H9 (cell line): ENCODE measurements at regions not wholly inside any gene's neighbourhood (a gene's known extent, or its start where the extent isn't known, plus 50 kb on each side); places are given as distances from the start of the nearest gene placed in this dataset.

Source experiments
- DNase-seq: peaks from one replicate; pipeline ENCODE4 v3.0.0-alpha.2; 2017
- H2AFZ ChIP-seq: one replicate; pipeline ENCODE4 v1.6.1; 2013; ENCODE audit warnings: mild to moderate bottlenecking, low read length, control low read depth, moderate library complexity
- H2AK5ac ChIP-seq: 2 replicates; pipeline ENCODE4 v1.6.1; 2013; ENCODE audit warnings: low read length, control low read depth, mixed read lengths; ENCODE audit not compliant: insufficient read length
- H2BK120ac ChIP-seq: one replicate; pipeline ENCODE4 v1.6.1; 2013; ENCODE audit warnings: low read depth, mild to moderate bottlenecking, low read length, control low read depth, inconsistent platforms; ENCODE audit not compliant: poor library complexity, severe bottlenecking
- H2BK12ac ChIP-seq: 2 replicates; pipeline ENCODE4 v1.6.1; 2013; ENCODE audit warnings: low read length, control low read depth, mixed read lengths, low read depth; ENCODE audit not compliant: insufficient read length
- H2BK15ac ChIP-seq: 2 replicates; pipeline ENCODE4 v1.6.1; 2013; ENCODE audit warnings: low read depth, low read length, control low read depth
- H2BK20ac ChIP-seq: one replicate; pipeline ENCODE4 v1.6.1; 2013; ENCODE audit warnings: low read depth, mild to moderate bottlenecking, low read length, control low read depth, inconsistent platforms; ENCODE audit not compliant: poor library complexity, severe bottlenecking
- H2BK5ac ChIP-seq: 2 replicates; pipeline ENCODE4 v1.6.1; 2013; ENCODE audit warnings: low read length, control low read depth, mixed read lengths; ENCODE audit not compliant: insufficient read length
- H3K14ac ChIP-seq: 2 replicates; pipeline ENCODE4 v1.6.1; 2013; ENCODE audit warnings: low read length, control low read depth; ENCODE audit not compliant: insufficient read depth
- H3K18ac ChIP-seq: 2 replicates; pipeline ENCODE4 v1.6.1; 2013; ENCODE audit warnings: low read depth, mild to moderate bottlenecking, mixed read lengths, low read length, control low read depth; ENCODE audit not compliant: insufficient read length
- H3K23ac ChIP-seq: 2 replicates; pipeline ENCODE4 v1.6.1; 2013; ENCODE audit warnings: low read length, control low read depth, mixed read lengths, low read depth; ENCODE audit not compliant: insufficient read length
- H3K23me2 ChIP-seq: 2 replicates; pipeline ENCODE4 v1.6.1; 2013; ENCODE audit warnings: low read depth, mild to moderate bottlenecking, mixed read lengths, low read length, control low read depth; ENCODE audit not compliant: insufficient read length, poor library complexity, severe bottlenecking
- H3K27ac ChIP-seq: 2 replicates; pipeline ENCODE4 v1.5.1; 2013; ENCODE audit warnings: low read length, control low read depth, mixed read lengths, low read depth; ENCODE audit not compliant: insufficient read length
- H3K27me3 ChIP-seq: 2 replicates; pipeline ENCODE4 v1.6.1; 2013; ENCODE audit warnings: low read length, control low read depth, inconsistent platforms; ENCODE audit not compliant: insufficient read depth
- H3K4ac ChIP-seq: 2 replicates; pipeline ENCODE4 v1.6.1; 2013; ENCODE audit warnings: low read depth, mild to moderate bottlenecking, control low read depth, inconsistent platforms, low read length, moderate library complexity
- H3K4me1 ChIP-seq: 2 replicates; pipeline ENCODE4 v1.6.1; 2013; ENCODE audit warnings: low read length, control low read depth, inconsistent platforms; ENCODE audit not compliant: insufficient read depth
- H3K4me2 ChIP-seq: 2 replicates; pipeline ENCODE4 v1.6.1; 2013; ENCODE audit warnings: low read length, control low read depth, mixed read lengths; ENCODE audit not compliant: insufficient read length, insufficient read depth
- H3K56ac ChIP-seq: 2 replicates; pipeline ENCODE4 v1.6.1; 2013; ENCODE audit warnings: low read depth, mild to moderate bottlenecking, mixed read lengths, low read length, control low read depth; ENCODE audit not compliant: insufficient read length
- H3K79me1 ChIP-seq: 2 replicates; pipeline ENCODE4 v1.6.1; 2013; ENCODE audit warnings: low read depth, mild to moderate bottlenecking, moderate library complexity, low read length, control low read depth, inconsistent platforms; ENCODE audit not compliant: insufficient read depth, poor library complexity, severe bottlenecking
- H3K79me2 ChIP-seq: 2 replicates; pipeline ENCODE4 v1.6.1; 2013; ENCODE audit warnings: low read length, control low read depth, inconsistent platforms; ENCODE audit not compliant: insufficient read depth
- H3K9ac ChIP-seq: 2 replicates; pipeline ENCODE4 v1.6.1; 2013; ENCODE audit warnings: low read length, control low read depth, mixed read lengths; ENCODE audit not compliant: insufficient read length; ENCODE audit errors: extremely low read depth
- H3K9me3 ChIP-seq: one replicate; pipeline ENCODE4 v1.6.1; 2013; ENCODE audit warnings: low read depth, low read length, inconsistent platforms; ENCODE audit not compliant: control insufficient read depth
- H3T11ph ChIP-seq: one replicate; pipeline ENCODE4 v1.6.1; 2013; ENCODE audit warnings: mild to moderate bottlenecking, low read length, control low read depth, inconsistent platforms
- H4K20me1 ChIP-seq: one replicate; pipeline ENCODE4 v1.6.1; 2013; ENCODE audit not compliant: control insufficient read depth, insufficient read length, insufficient read depth
- H4K5ac ChIP-seq: 2 replicates; pipeline ENCODE4 v1.6.1; 2013; ENCODE audit warnings: low read depth, mild to moderate bottlenecking, mixed read lengths, low read length, control low read depth; ENCODE audit not compliant: insufficient read length
- H4K8ac ChIP-seq: replicated peaks from 2 replicates; pipeline ENCODE4 v1.6.1; 2013; ENCODE audit warnings: low read length, control low read depth, mixed read lengths, low read depth; ENCODE audit not compliant: insufficient read length
- H4K91ac ChIP-seq: 2 replicates; pipeline ENCODE4 v1.6.1; 2013; ENCODE audit warnings: low read depth, mild to moderate bottlenecking, moderate library complexity, mixed read lengths, low read length, control low read depth; ENCODE audit not compliant: insufficient read length
- H3K27ac Mint-ChIP-seq, 3 experiments: 2 replicates in 2 of 3; 3 replicates in 1 of 3; pipeline ENCODE4 v1.8.0; 2020 to 2021; ENCODE audit warnings: mixed read lengths in 3 of 3, mild to moderate bottlenecking in 1 of 3, moderate library complexity in 1 of 3
- H3K27me3 Mint-ChIP-seq: 2 replicates; pipeline ENCODE4 v1.8.0; 2021; ENCODE audit warnings: low read depth, mild to moderate bottlenecking, moderate library complexity, mixed read lengths
- H3K36me3 Mint-ChIP-seq, 3 experiments: 2 replicates in 2 of 3; 3 replicates in 1 of 3; pipeline ENCODE4 v1.8.0; 2020 to 2021; ENCODE audit warnings: low read depth in 3 of 3, mixed read lengths in 3 of 3; ENCODE audit not compliant: insufficient read depth in 1 of 3
- H3K4me1 Mint-ChIP-seq, 2 experiments: 2 replicates each; pipeline ENCODE4 v1.8.0; 2020; ENCODE audit warnings: mixed read lengths in 2 of 2
- H3K4me3 Mint-ChIP-seq, 2 experiments: 2 replicates in 1 of 2; 3 replicates in 1 of 2; pipeline ENCODE4 v1.8.0; 2020 to 2021; ENCODE audit warnings: mild to moderate bottlenecking in 2 of 2, mixed read lengths in 2 of 2, moderate library complexity in 1 of 2
- H3K9me3 Mint-ChIP-seq, 2 experiments: 2 replicates in 1 of 2; 3 replicates in 1 of 2; pipeline ENCODE4 v1.8.0; 2020; ENCODE audit warnings: mild to moderate bottlenecking in 2 of 2, mixed read lengths in 2 of 2, moderate library complexity in 1 of 2
- CTCF ChIP-seq: fragments of 200-600 bp; sonication (generic); conservative IDR thresholded peaks from 3 replicates; pipeline ENCODE4 v1.8.0; 2021; ENCODE audit warnings: antibody characterized with exemption, mild to moderate bottlenecking
- WGBS: extraction: QIAGEN DNeasy Blood & Tissue Kit; methylation state at CpG from one replicate; pipeline ENCODE4 v1.1.7; 2013; ENCODE audit warnings: missing lambda C conversion rate, low lambda C conversion rate, mixed read lengths; ENCODE audit not compliant: insufficient read length; ENCODE audit errors: extremely low coverage; 5-methylcytosine and 5-hydroxymethylcytosine counted together

- Histone ChIP-seq H2BK12ac (no peak overlapping the region), H4K5ac (no peak overlapping the region), H2BK5ac (no peak overlapping the region), H3K79me1 (no peaks in the 10 kb centered on the region), H3T11ph (no peak overlapping the region), H3K4me1 (peaks cover 6% of the 10 kb centered on the region), H2BK15ac (no peak overlapping the region), H3K27me3 (no peaks in the 10 kb centered on the region), H3K4ac (no peak overlapping the region), H3K18ac (no peak overlapping the region), H3K9me3 (no peaks in the 10 kb centered on the region), H3K4me2 (no peak overlapping the region), H2BK120ac (no peak overlapping the region), H2AFZ (no peak overlapping the region), H3K23me2 (no peaks in the 10 kb centered on the region), H3K14ac (no peak overlapping the region), H4K91ac (no peak overlapping the region), H3K23ac (no peak overlapping the region), H4K8ac (no peak overlapping the region), H3K79me2 (no peaks in the 10 kb centered on the region), H3K27ac (no peak overlapping the region), H2AK5ac (no peak overlapping the region), H3K56ac (no peak overlapping the region), H2BK20ac (no peak overlapping the region), H4K20me1 (no peaks in the 10 kb centered on the region), H3K9ac (no peak overlapping the region)
- no peak overlapping the region for H3K4me3 Mint-ChIP-seq
- WGBS = no CpG with 5 or more reads among the region's 4 CpGs
- DNase-seq = no peak
- H3K9me3 Mint-ChIP-seq = no peaks in the 10 kb centered on the region
- H3K27ac Mint-ChIP-seq = no peak overlapping the region
- no peaks in the 10 kb centered on the region for H3K36me3 Mint-ChIP-seq
- no peak for TF ChIP-seq CTCF
- no peaks in the 10 kb centered on the region for H3K27me3 Mint-ChIP-seq
- peaks cover 17 to 29% of the 10 kb centered on the region in 2 experiments for H3K4me1 Mint-ChIP-seq
Measured at GRCh38 chr13:74778087-74778486, 643.9 kb upstream of the KLF12 start.
